ENCODE measurements at regions not wholly inside any gene's neighbourhood (a gene's known extent, or its start where the extent isn't known, plus 50 kb on each side); places are given as distances from the start of the nearest gene placed in this dataset.

DNA sequence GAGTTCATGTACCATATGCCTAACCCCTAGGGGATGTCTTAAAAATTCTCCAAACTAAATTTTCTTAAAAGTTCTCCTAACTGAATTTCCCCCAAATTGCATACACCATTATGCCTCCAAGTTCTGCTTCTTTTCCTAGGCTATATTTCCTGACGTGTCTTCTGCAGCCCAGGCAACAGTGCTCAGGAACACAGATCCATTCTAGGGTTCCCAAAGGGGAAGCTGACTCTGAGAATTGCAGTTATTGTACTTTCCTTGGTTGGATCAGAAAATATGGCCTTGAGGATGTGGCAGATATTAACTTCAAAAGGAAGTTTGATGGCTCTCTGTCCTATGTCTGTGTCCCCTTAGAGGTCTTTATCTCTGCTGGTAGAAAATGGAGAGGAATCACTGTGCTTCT is 124.3 kb downstream of the TMEM17 start:
- no peaks in the 10 kb centered on the region for H3K79me2 ChIP-seq (ENCODE audit: control insufficient read depth, insufficient read depth, low read length)
- H3K4me1 ChIP-seq (ENCODE audit: control insufficient read depth, extremely low read depth, insufficient read depth, low read length): no peaks in the 10 kb centered on the region
- H3K36me3 ChIP-seq (ENCODE audit: control insufficient read depth, insufficient read depth, low read length): no peaks in the 10 kb centered on the region
- no peaks in the 10 kb centered on the region for H3K9me3 ChIP-seq (ENCODE audit: control insufficient read depth, insufficient read depth, low read depth, low read length)
- H4K20me1 ChIP-seq (ENCODE audit: control insufficient read depth, extremely low read depth, insufficient read depth, low read length): no peaks in the 10 kb centered on the region
- H3K4me3 ChIP-seq (replicated peaks in 1 of 4; ENCODE audit: control extremely low read depth in 1 of 4, insufficient read depth in 1 of 4, low read depth in 3 of 4, low read length in 4 of 4): no peak overlapping the region
- H3K27ac ChIP-seq (ENCODE audit: insufficient read depth, low read length): no peak overlapping the region
- no peak for TF ChIP-seq EZH2 (IDR thresholded peaks at IDR 0.05; ENCODE audit: low read length, missing control alignments)
- TF ChIP-seq, protein P1, sequence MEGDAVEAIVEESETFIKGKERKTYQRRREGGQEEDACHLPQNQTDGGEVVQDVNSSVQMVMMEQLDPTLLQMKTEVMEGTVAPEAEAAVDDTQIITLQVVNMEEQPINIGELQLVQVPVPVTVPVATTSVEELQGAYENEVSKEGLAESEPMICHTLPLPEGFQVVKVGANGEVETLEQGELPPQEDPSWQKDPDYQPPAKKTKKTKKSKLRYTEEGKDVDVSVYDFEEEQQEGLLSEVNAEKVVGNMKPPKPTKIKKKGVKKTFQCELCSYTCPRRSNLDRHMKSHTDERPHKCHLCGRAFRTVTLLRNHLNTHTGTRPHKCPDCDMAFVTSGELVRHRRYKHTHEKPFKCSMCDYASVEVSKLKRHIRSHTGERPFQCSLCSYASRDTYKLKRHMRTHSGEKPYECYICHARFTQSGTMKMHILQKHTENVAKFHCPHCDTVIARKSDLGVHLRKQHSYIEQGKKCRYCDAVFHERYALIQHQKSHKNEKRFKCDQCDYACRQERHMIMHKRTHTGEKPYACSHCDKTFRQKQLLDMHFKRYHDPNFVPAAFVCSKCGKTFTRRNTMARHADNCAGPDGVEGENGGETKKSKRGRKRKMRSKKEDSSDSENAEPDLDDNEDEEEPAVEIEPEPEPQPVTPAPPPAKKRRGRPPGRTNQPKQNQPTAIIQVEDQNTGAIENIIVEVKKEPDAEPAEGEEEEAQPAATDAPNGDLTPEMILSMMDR (conservative IDR thresholded peaks at IDR 0.05 in 1 of 2, IDR thresholded peaks at IDR 0.05 in 1 of 2; ENCODE audit: low read depth in 1 of 2, low read length in 2 of 2): no peak
- no peak overlapping the region for H3K4me2 ChIP-seq (ENCODE audit: extremely low read depth, insufficient read depth, low read length)
- H2AFZ ChIP-seq (ENCODE audit: low read length): no peak overlapping the region
- no peak for DNase-seq (ENCODE audit: low read depth in 2 of 2)
- H3K9ac ChIP-seq (ENCODE audit: insufficient read depth, low read length): no peak overlapping the region
- H3K27me3 ChIP-seq (ENCODE audit: control insufficient read depth, insufficient read depth, low read length): no peaks in the 10 kb centered on the region

DNA sequence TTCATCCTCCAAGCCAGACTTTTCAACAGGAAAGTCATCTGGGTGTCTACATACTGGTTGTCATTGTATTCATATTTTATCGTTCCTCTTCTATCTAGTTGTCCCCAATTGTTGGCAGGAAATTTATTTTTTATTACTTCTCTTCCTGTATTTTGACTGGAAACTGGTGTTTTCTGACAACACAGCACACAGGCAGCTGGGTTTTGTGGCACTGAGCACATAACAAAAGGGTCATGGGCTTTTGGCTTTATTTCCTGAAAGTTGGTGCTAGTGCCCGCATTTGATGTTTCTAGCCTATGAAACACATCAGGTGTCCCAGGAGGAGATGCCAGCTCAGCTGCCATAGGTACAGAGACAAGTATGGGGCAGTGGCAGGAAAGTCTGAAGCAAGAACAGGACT is 126.4 kb downstream of the TMEM17 start:
- Histone ChIP-seq H2AFZ (ENCODE audit: low read length) (no peak overlapping the region), H3K4me3 (replicated peaks in 1 of 4; ENCODE audit: control extremely low read depth in 1 of 4, insufficient read depth in 1 of 4, low read depth in 3 of 4, low read length in 4 of 4) (no peak overlapping the region), H3K4me2 (ENCODE audit: extremely low read depth, insufficient read depth, low read length) (no peak overlapping the region), H3K4me1 (ENCODE audit: control insufficient read depth, extremely low read depth, insufficient read depth, low read length) (no peaks in the 10 kb centered on the region), H3K9me3 (ENCODE audit: control insufficient read depth, insufficient read depth, low read depth, low read length) (no peaks in the 10 kb centered on the region), H3K79me2 (ENCODE audit: control insufficient read depth, insufficient read depth, low read length) (no peaks in the 10 kb centered on the region), H3K9ac (ENCODE audit: insufficient read depth, low read length) (no peak overlapping the region), H3K27me3 (ENCODE audit: control insufficient read depth, insufficient read depth, low read length) (no peaks in the 10 kb centered on the region), H4K20me1 (ENCODE audit: control insufficient read depth, extremely low read depth, insufficient read depth, low read length) (no peaks in the 10 kb centered on the region), H3K36me3 (ENCODE audit: control insufficient read depth, insufficient read depth, low read length) (no peaks in the 10 kb centered on the region), H3K27ac (ENCODE audit: insufficient read depth, low read length) (no peak overlapping the region)
- no peak for DNase-seq (ENCODE audit: low read depth in 2 of 2)
- no peak for TF ChIP-seq EZH2 (IDR thresholded peaks at IDR 0.05; ENCODE audit: low read length, missing control alignments)
- TF ChIP-seq, protein P1 (conservative IDR thresholded peaks at IDR 0.05 in 1 of 2, IDR thresholded peaks at IDR 0.05 in 1 of 2; ENCODE audit: low read depth in 1 of 2, low read length in 2 of 2): no peak

DNA sequence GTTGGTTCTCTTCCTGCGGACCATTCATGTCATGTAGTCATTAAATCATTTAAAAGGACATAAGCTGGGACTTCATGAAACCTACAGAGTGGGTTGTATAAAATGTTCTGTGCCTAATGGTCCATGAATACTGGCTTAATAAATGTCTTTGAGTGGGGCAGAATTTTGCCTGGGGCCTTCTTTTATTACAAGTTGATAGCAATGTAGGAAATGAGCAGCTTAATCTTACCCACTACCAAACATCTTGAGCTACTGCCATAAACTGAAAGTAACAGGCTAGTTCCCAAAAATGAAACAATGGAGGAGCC is 130.9 kb downstream of the TMEM17 start:
- Histone ChIP-seq H3K4me3 (replicated peaks in 1 of 4; ENCODE audit: control extremely low read depth in 1 of 4, insufficient read depth in 1 of 4, low read depth in 3 of 4, low read length in 4 of 4) (no peak overlapping the region), H3K9ac (ENCODE audit: insufficient read depth, low read length) (no peak overlapping the region), H3K4me2 (ENCODE audit: extremely low read depth, insufficient read depth, low read length) (no peak overlapping the region), H3K36me3 (ENCODE audit: control insufficient read depth, insufficient read depth, low read length) (no peaks in the 10 kb centered on the region), H3K79me2 (ENCODE audit: control insufficient read depth, insufficient read depth, low read length) (no peaks in the 10 kb centered on the region), H3K9me3 (ENCODE audit: control insufficient read depth, insufficient read depth, low read depth, low read length) (no peaks in the 10 kb centered on the region), H3K27me3 (ENCODE audit: control insufficient read depth, insufficient read depth, low read length) (no peaks in the 10 kb centered on the region), H4K20me1 (ENCODE audit: control insufficient read depth, extremely low read depth, insufficient read depth, low read length) (no peaks in the 10 kb centered on the region), H3K4me1 (ENCODE audit: control insufficient read depth, extremely low read depth, insufficient read depth, low read length) (no peaks in the 10 kb centered on the region), H2AFZ (ENCODE audit: low read length) (no peak overlapping the region), H3K27ac (ENCODE audit: insufficient read depth, low read length) (no peak overlapping the region)
- DNase-seq (ENCODE audit: low read depth in 2 of 2): no peak
- TF ChIP-seq, protein P1 (conservative IDR thresholded peaks at IDR 0.05 in 1 of 2, IDR thresholded peaks at IDR 0.05 in 1 of 2; ENCODE audit: low read depth in 1 of 2, low read length in 2 of 2): no peak
- TF ChIP-seq EZH2 (IDR thresholded peaks at IDR 0.05; ENCODE audit: low read length, missing control alignments): no peak

All from fibroblast of lung (primary cell).